ENCODE measurements at regions not wholly inside any gene's neighbourhood (a gene's known extent, or its start where the extent isn't known, plus 50 kb on each side); places are given as distances from the start of the nearest gene placed in this dataset.

- Histone ChIP-seq H3K36me3 (ENCODE audit: low read depth, low read length) (no peaks in the 10 kb centered on the region; the same call in 1 of the 2 replicates), H3K27me3 (ENCODE audit: low read length) (no peaks in the 10 kb centered on the region), H3K27ac (ENCODE audit: low read length) (no peak overlapping the region), H3K9me2 (replicated peaks; ENCODE audit: low read length) (no peaks in the 10 kb centered on the region), H3K4me2 (ENCODE audit: low read length) (no peak overlapping the region), H3K4me3 (ENCODE audit: low read length) (no peak overlapping the region), H3K4me1 (ENCODE audit: insufficient read depth, low read length) (peaks cover 6% of the 10 kb centered on the region; the same call in 1 of the 2 replicates), H3K9me3 (ENCODE audit: low read length) (no peaks in the 10 kb centered on the region), H4K20me1 (ENCODE audit: low read length) (no peaks in the 10 kb centered on the region), H2AFZ (ENCODE audit: low read length) (no peak overlapping the region), H3F3A (ENCODE audit: low read length, unreplicated experiment) (no peaks in the 10 kb centered on the region), H3K9ac (ENCODE audit: low read length) (no peak overlapping the region), H3K79me2 (ENCODE audit: low read length) (no peaks in the 10 kb centered on the region)
- ATAC-seq (peak; percentile 70), DNase-seq (peak; percentile 48)
- TF ChIP-seq EZH2 (IDR thresholded peaks at IDR 0.05; ENCODE audit: low read length, unreplicated experiment) (no peak), EZH2phosphoT487 (IDR thresholded peaks at IDR 0.05; ENCODE audit: borderline replicate concordance, low read length) (no peak), CTCF (conservative IDR thresholded peaks at IDR 0.05; ENCODE audit: low read depth, low read length) (peak; percentile 73)
- intact Hi-C loops (cut with micrococcal nuclease): loop anchor here (1.0 to 2.0 kb wide), 3 partner anchors 78 to 240 kb away; partner anchors contain the start of gene TNFAIP3
- ChIA-PET POLR2A (ENCODE audit: unreplicated experiment) (no interaction called here), CTCF (interaction anchor here (0.6 kb wide), 1 partner anchor 72 kb away, joined by 4 read pairs; no protein-coding TSS in a partner anchor)
- no TSS peak for BruUV-seq (replicated peaks)
Observed at GRCh38 chr6:137944793-137945498, 77.9 kb downstream of the TNFAIP3 start.

GRCh38 chr6:137949686-137950390, 82.8 kb downstream of the TNFAIP3 start:
- no peak overlapping the region for H3K4me2 ChIP-seq (ENCODE audit: low read length)
- H3K79me2 ChIP-seq (ENCODE audit: low read length): no peaks in the 10 kb centered on the region
- intact Hi-C loops (cut with micrococcal nuclease): no loop called here
- H3K4me1 ChIP-seq (ENCODE audit: insufficient read depth, low read length): no peaks in the 10 kb centered on the region
- no peaks in the 10 kb centered on the region for H3F3A ChIP-seq (ENCODE audit: low read length, unreplicated experiment)
- ChIA-PET POLR2A (ENCODE audit: unreplicated experiment) (no interaction called here), CTCF (no interaction called here)
- H3K27ac ChIP-seq (ENCODE audit: low read length): no peak overlapping the region
- no TSS peak for BruUV-seq (replicated peaks)
- H3K4me3 ChIP-seq (ENCODE audit: low read length): no peak overlapping the region
- H3K27me3 ChIP-seq (ENCODE audit: low read length): no peaks in the 10 kb centered on the region
- no peaks in the 10 kb centered on the region for H3K9me2 ChIP-seq (replicated peaks; ENCODE audit: low read length)
- H3K9me3 ChIP-seq (ENCODE audit: low read length): no peaks in the 10 kb centered on the region
- H4K20me1 ChIP-seq (ENCODE audit: low read length): no peaks in the 10 kb centered on the region
- no peak overlapping the region for H3K9ac ChIP-seq (ENCODE audit: low read length)
- TF ChIP-seq CTCF (conservative IDR thresholded peaks at IDR 0.05; ENCODE audit: low read depth, low read length) (no peak), EZH2 (IDR thresholded peaks at IDR 0.05; ENCODE audit: low read length, unreplicated experiment) (no peak), EZH2phosphoT487 (IDR thresholded peaks at IDR 0.05; ENCODE audit: borderline replicate concordance, low read length) (no peak)
- no peak overlapping the region for H2AFZ ChIP-seq (ENCODE audit: low read length)
- no peak for ATAC-seq
- no peak for DNase-seq
- no peaks in the 10 kb centered on the region for H3K36me3 ChIP-seq (ENCODE audit: low read depth, low read length)

GRCh38 chr6:137950581-137950980, 83.5 kb downstream of the TNFAIP3 start:
- Histone ChIP-seq H3K27me3 (ENCODE audit: low read length) (no peaks in the 10 kb centered on the region), H3K27ac (ENCODE audit: low read length) (no peak overlapping the region), H3K36me3 (ENCODE audit: low read depth, low read length) (no peaks in the 10 kb centered on the region), H3K9ac (ENCODE audit: low read length) (no peak overlapping the region), H3K79me2 (ENCODE audit: low read length) (no peaks in the 10 kb centered on the region), H2AFZ (ENCODE audit: low read length) (no peak overlapping the region), H3K9me3 (ENCODE audit: low read length) (no peaks in the 10 kb centered on the region), H3K4me2 (ENCODE audit: low read length) (no peak overlapping the region), H4K20me1 (ENCODE audit: low read length) (no peaks in the 10 kb centered on the region), H3K9me2 (replicated peaks; ENCODE audit: low read length) (no peaks in the 10 kb centered on the region), H3K4me1 (ENCODE audit: insufficient read depth, low read length) (no peaks in the 10 kb centered on the region), H3K4me3 (ENCODE audit: low read length) (no peak overlapping the region), H3F3A (ENCODE audit: low read length, unreplicated experiment) (no peaks in the 10 kb centered on the region)
- DNase-seq (no peak), ATAC-seq (no peak)
- intact Hi-C loops (cut with micrococcal nuclease): no loop called here
- TF ChIP-seq EZH2 (IDR thresholded peaks at IDR 0.05; ENCODE audit: low read length, unreplicated experiment): no peak
- TF ChIP-seq EZH2phosphoT487 (IDR thresholded peaks at IDR 0.05; ENCODE audit: borderline replicate concordance, low read length): no peak
- TF ChIP-seq CTCF (conservative IDR thresholded peaks at IDR 0.05; ENCODE audit: low read depth, low read length): no peak
- no TSS peak for BruUV-seq (replicated peaks)
- ChIA-PET POLR2A (ENCODE audit: unreplicated experiment) (no interaction called here), CTCF (no interaction called here)
